GM23248 (cell line): ENCODE measurements at regions not wholly inside any gene's neighbourhood (a gene's known extent, or its start where the extent isn't known, plus 50 kb on each side); places are given as distances from the start of the nearest gene placed in this dataset.
A peak's percentile ranks its signal among the peaks of the same experiment; 100 is the strongest.

ENCODE experiments used
- DNase-seq: peaks from one replicate; pipeline ENCODE4 v3.0.0-alpha.2; 2015
- H2AFZ ChIP-seq: fragments of 200-600 bp; sonication (generic); 2 replicates; pipeline ENCODE4 v1.6.1; 2016; ENCODE audit warnings: antibody characterized with exemption
- H3F3A ChIP-seq: fragments of 200-600 bp; sonication (generic); 2 replicates; pipeline ENCODE4 v1.6.1; 2016; ENCODE audit warnings: mild to moderate bottlenecking, antibody characterized with exemption, mixed run types; ENCODE audit not compliant: insufficient read depth
- H3K27ac ChIP-seq: fragments of 200-600 bp; sonication (generic); 2 replicates; pipeline ENCODE4 v1.5.1; 2016; ENCODE audit warnings: mild to moderate bottlenecking
- H3K27me3 ChIP-seq: fragments of 200-600 bp; sonication (generic); replicated peaks from 2 replicates; pipeline ENCODE4 v1.6.1; 2016; ENCODE audit warnings: mild to moderate bottlenecking; ENCODE audit not compliant: insufficient read depth
- H3K36me3 ChIP-seq: fragments of 200-600 bp; sonication (generic); 2 replicates; pipeline ENCODE4 v1.6.1; 2016; ENCODE audit warnings: low read depth, mild to moderate bottlenecking
- H3K4me1 ChIP-seq: fragments of 200-600 bp; sonication (generic); 2 replicates; pipeline ENCODE4 v1.6.1; 2016; ENCODE audit warnings: mild to moderate bottlenecking; ENCODE audit not compliant: insufficient read depth
- H3K4me2 ChIP-seq: fragments of 200-600 bp; sonication (generic); one replicate; pipeline ENCODE4 v1.6.1; 2016; ENCODE audit warnings: mild to moderate bottlenecking; ENCODE audit not compliant: unreplicated experiment
- H3K4me3 ChIP-seq: fragments of 200-600 bp; sonication (generic); 2 replicates; pipeline ENCODE4 v1.5.1; 2016; ENCODE audit warnings: mild to moderate bottlenecking
- H3K79me2 ChIP-seq: fragments of 200-600 bp; sonication (generic); 2 replicates; pipeline ENCODE4 v1.6.1; 2016; ENCODE audit warnings: mild to moderate bottlenecking; ENCODE audit not compliant: insufficient read depth
- H3K9ac ChIP-seq: fragments of 200-600 bp; sonication (generic); 2 replicates; pipeline ENCODE4 v1.6.1; 2016; ENCODE audit warnings: mild to moderate bottlenecking
- H3K9me2 ChIP-seq: fragments of 200-600 bp; sonication (generic); 2 replicates; pipeline ENCODE4 v1.6.1; 2016; ENCODE audit warnings: mixed run types, mild to moderate bottlenecking, moderate library complexity; ENCODE audit not compliant: insufficient read depth
- H3K9me3 ChIP-seq: fragments of 200-600 bp; sonication (generic); one replicate; pipeline ENCODE4 v1.6.1; 2017; ENCODE audit warnings: low read depth
- H4K20me1 ChIP-seq: fragments of 200-600 bp; sonication (generic); 2 replicates; pipeline ENCODE4 v1.6.0; 2016; ENCODE audit not compliant: insufficient read depth
- EZH2 ChIP-seq: fragments of 200-600 bp; sonication (generic); IDR thresholded peaks from 2 replicates; pipeline ENCODE4 v1.6.1; 2018; ENCODE audit warnings: antibody characterized with exemption, mild to moderate bottlenecking; ENCODE audit not compliant: insufficient read depth, poor library complexity, severe bottlenecking
- EZH2phosphoT487 ChIP-seq: fragments of 200-600 bp; sonication (generic); IDR thresholded peaks from 2 replicates; pipeline ENCODE4 v1.6.1; 2018; ENCODE audit warnings: antibody characterized with exemption, moderate library complexity, mild to moderate bottlenecking, low read depth; ENCODE audit not compliant: insufficient read depth
- WGBS, 2 experiments: methylation state at CpG; one replicate each; pipeline ENCODE4 v1.1.6; 2015 to 2017; ENCODE audit warnings: low lambda C conversion rate in 2 of 2, low coverage in 1 of 2; ENCODE audit errors: missing lambda C conversion rate in 2 of 2; 5-methylcytosine and 5-hydroxymethylcytosine counted together
- in situ Hi-C: fragments of 300-500 bp; cut with MboI; formaldehyde crosslinking; loops from 2 replicates; pipeline ENCODE4 v1.15.0; 2020

- no peaks in the 10 kb centered on the region for H3K9me3 ChIP-seq
- no peaks in the 10 kb centered on the region for H3K4me1 ChIP-seq
- H3K27ac ChIP-seq = no peak overlapping the region
- 0 to 10% methylated on average over 2 of the region's 2 CpGs for WGBS, 2 experiments
- no peak overlapping the region for H2AFZ ChIP-seq
- no peak for DNase-seq
- H3K9me2 ChIP-seq = no peaks in the 10 kb centered on the region
- TF ChIP-seq EZH2 (no peak), EZH2phosphoT487 (no peak)
- no peaks in the 10 kb centered on the region for H3K79me2 ChIP-seq
- H4K20me1 ChIP-seq = no peaks in the 10 kb centered on the region
- H3K27me3 ChIP-seq = 0 out of 2 replicates have a peak, but pooled peaks cover 7% of the 10 kb centered on the region
- no peak overlapping the region for H3K4me3 ChIP-seq
- H3F3A ChIP-seq = no peaks in the 10 kb centered on the region
- in situ Hi-C loops = no loop called here
- no peak overlapping the region for H3K4me2 ChIP-seq
- no peaks in the 10 kb centered on the region for H3K36me3 ChIP-seq
- no peak overlapping the region for H3K9ac ChIP-seq
Observed at GRCh38 chr6:159513914-159514313, 179.1 kb downstream of the SOD2 start.

DNA sequence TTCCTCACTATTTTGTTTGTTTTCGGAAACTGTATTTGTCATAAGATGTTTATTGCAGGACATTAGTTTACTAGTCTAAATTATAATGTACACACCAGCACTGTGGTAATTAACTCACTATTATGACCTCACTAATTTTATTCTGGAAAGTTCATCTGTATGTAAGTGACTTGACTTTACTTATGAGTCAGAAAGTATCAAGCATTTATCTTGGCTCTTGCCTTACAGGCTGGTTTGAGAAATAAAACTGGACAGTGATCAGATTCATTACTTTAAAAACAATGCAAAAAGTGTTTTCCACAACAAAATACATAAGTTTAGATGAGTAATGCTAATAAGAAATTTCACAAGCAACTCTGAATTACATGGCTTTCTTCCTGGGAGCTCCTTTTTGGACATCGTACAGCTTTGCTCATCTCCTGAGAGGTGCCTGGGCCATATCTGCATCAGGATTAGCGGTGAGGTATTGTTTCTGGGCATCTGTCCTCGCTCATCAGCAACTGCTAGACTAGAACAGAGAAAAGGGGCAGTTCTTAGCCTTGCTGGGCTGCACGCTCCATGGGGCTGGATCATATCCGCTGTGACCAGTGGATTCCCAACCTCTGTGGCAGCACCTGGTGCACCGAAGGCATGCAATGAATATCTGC, 179.8 kb downstream of the SOD2 start:
- H3K9me3 ChIP-seq = no peaks in the 10 kb centered on the region
- no peak overlapping the region for H2AFZ ChIP-seq
- no peak overlapping the region for H3K27ac ChIP-seq
- peak; percentile 23 for DNase-seq
- H3K36me3 ChIP-seq = no peaks in the 10 kb centered on the region
- H3K4me2 ChIP-seq = no peak overlapping the region
- 66 to 69% methylated on average over 7 of the region's 7 CpGs for WGBS, 2 experiments
- TF ChIP-seq EZH2phosphoT487 = no peak
- TF ChIP-seq EZH2 = no peak
- H3K79me2 ChIP-seq = no peaks in the 10 kb centered on the region
- no peak overlapping the region for H3K9ac ChIP-seq
- no peak overlapping the region for H3K4me3 ChIP-seq
- 0 out of 2 replicates have a peak, but pooled peaks cover 7% of the 10 kb centered on the region for H3K27me3 ChIP-seq
- in situ Hi-C loops = no loop called here
- no peaks in the 10 kb centered on the region for H3K9me2 ChIP-seq
- no peaks in the 10 kb centered on the region for H4K20me1 ChIP-seq
- H3F3A ChIP-seq = no peaks in the 10 kb centered on the region
- H3K4me1 ChIP-seq = no peaks in the 10 kb centered on the region

GRCh38 chr6:159512571-159512970, 180.5 kb downstream of the SOD2 start:
- no peak overlapping the region for H2AFZ ChIP-seq
- no peak overlapping the region for H3K27ac ChIP-seq
- no peak overlapping the region for H3K9ac ChIP-seq
- no peaks in the 10 kb centered on the region for H3K36me3 ChIP-seq
- no peaks in the 10 kb centered on the region for H3K9me3 ChIP-seq
- no peaks in the 10 kb centered on the region for H3F3A ChIP-seq
- 0 out of 2 replicates have a peak, but pooled peaks cover 5% of the 10 kb centered on the region for H3K27me3 ChIP-seq
- H3K4me3 ChIP-seq = no peak overlapping the region
- TF ChIP-seq EZH2phosphoT487 = no peak
- TF ChIP-seq EZH2 = no peak
- in situ Hi-C loops = no loop called here
- H3K4me2 ChIP-seq = no peak overlapping the region
- no peaks in the 10 kb centered on the region for H4K20me1 ChIP-seq
- 62 to 67% methylated on average over 2 of the region's 2 CpGs for WGBS, 2 experiments
- DNase-seq = no peak
- H3K9me2 ChIP-seq = no peaks in the 10 kb centered on the region
- H3K4me1 ChIP-seq = no peaks in the 10 kb centered on the region
- H3K79me2 ChIP-seq = no peaks in the 10 kb centered on the region

- H3K4me3 ChIP-seq = no peak overlapping the region
- 57 to 64% methylated on average over 2 of the region's 2 CpGs for WGBS, 2 experiments
- no peak overlapping the region for H3K27ac ChIP-seq
- H3K4me1 ChIP-seq = no peaks in the 10 kb centered on the region
- H3K27me3 ChIP-seq = no peaks in the 10 kb centered on the region
- H2AFZ ChIP-seq = no peak overlapping the region
- no peak overlapping the region for H3K4me2 ChIP-seq
- H3K9ac ChIP-seq = no peak overlapping the region
- no peaks in the 10 kb centered on the region for H3K9me2 ChIP-seq
- TF ChIP-seq EZH2 (no peak), EZH2phosphoT487 (no peak)
- no peaks in the 10 kb centered on the region for H3K9me3 ChIP-seq
- in situ Hi-C loops = no loop called here
- H3F3A ChIP-seq = no peaks in the 10 kb centered on the region
- no peaks in the 10 kb centered on the region for H4K20me1 ChIP-seq
- no peaks in the 10 kb centered on the region for H3K36me3 ChIP-seq
- H3K79me2 ChIP-seq = no peaks in the 10 kb centered on the region
- no peak for DNase-seq
Observed at GRCh38 chr6:159512104-159512503, 180.9 kb downstream of the SOD2 start.

DNA sequence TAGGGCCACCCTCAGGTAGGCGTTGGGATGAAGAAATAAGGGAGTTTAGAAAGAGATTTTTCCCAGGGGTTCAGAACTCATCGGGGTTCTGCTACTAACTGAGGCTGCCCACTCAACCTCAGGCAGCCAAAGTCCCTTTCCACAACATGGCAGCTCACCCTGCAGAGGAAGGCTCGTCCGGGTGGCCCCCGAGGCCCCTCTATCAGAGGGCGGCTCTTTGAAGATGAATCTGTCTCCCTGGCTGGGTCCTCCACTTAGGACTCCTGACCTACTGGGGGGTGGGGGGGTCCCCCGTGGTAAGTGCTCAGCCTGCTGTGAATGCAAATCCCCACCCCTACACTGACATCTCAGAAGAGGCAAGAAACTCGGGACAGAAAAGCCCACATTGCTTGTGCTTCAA, 182.9 kb downstream of the SOD2 start:
- H3K4me3 ChIP-seq = no peak overlapping the region
- no peak overlapping the region for H3K9ac ChIP-seq
- no peaks in the 10 kb centered on the region for H3K4me1 ChIP-seq
- H4K20me1 ChIP-seq = no peaks in the 10 kb centered on the region
- no peak overlapping the region for H3K4me2 ChIP-seq
- TF ChIP-seq EZH2phosphoT487 = no peak
- TF ChIP-seq EZH2 = no peak
- H3K9me3 ChIP-seq = no peaks in the 10 kb centered on the region
- H3K27me3 ChIP-seq = no peaks in the 10 kb centered on the region
- no peaks in the 10 kb centered on the region for H3K36me3 ChIP-seq
- H3K9me2 ChIP-seq = no peaks in the 10 kb centered on the region
- no peaks in the 10 kb centered on the region for H3K79me2 ChIP-seq
- H2AFZ ChIP-seq = no peak overlapping the region
- no peak overlapping the region for H3K27ac ChIP-seq
- DNase-seq = no peak
- WGBS, 2 experiments = 66% methylated on average over 8 of the region's 8 CpGs
- H3F3A ChIP-seq = no peaks in the 10 kb centered on the region
- in situ Hi-C loops = no loop called here
